ENCODE measurements at regions not wholly inside any gene's neighbourhood (a gene's known extent, or its start where the extent isn't known, plus 50 kb on each side); places are given as distances from the start of the nearest gene placed in this dataset.

GRCh38 chr14:85423889-85424288 lies 106.1 kb upstream of the FLRT2 start:
- TF ChIP-seq POLR2AphosphoS5 (IDR thresholded peaks at IDR 0.05; ENCODE audit: low read depth, low read length), result no peak
- no peak for TF ChIP-seq TAF1 (IDR thresholded peaks at IDR 0.05; ENCODE audit: borderline replicate concordance, insufficient read depth, low read length)
- no peak for TF ChIP-seq SIN3A (IDR thresholded peaks at IDR 0.05; ENCODE audit: borderline replicate concordance, insufficient read depth, low read length)
